Osteocyte (in vitro differentiated cells): ENCODE measurements at regions not wholly inside any gene's neighbourhood (a gene's known extent, or its start where the extent isn't known, plus 50 kb on each side); places are given as distances from the start of the nearest gene placed in this dataset.

Source experiments
- DNase-seq: peaks from one replicate; pipeline ENCODE4 v3.0.0; 2021; ENCODE audit warnings: mixed read lengths; ENCODE audit not compliant: unreplicated experiment; ENCODE audit errors: extremely low spot score
- H3K27ac Mint-ChIP-seq: one replicate; pipeline ENCODE4 v1.8.0; 2021; ENCODE audit warnings: mild to moderate bottlenecking, mixed read lengths; ENCODE audit not compliant: unreplicated experiment
- H3K27me3 Mint-ChIP-seq: one replicate; pipeline ENCODE4 v1.8.0; 2021; ENCODE audit warnings: mixed read lengths; ENCODE audit not compliant: unreplicated experiment
- H3K36me3 Mint-ChIP-seq: one replicate; pipeline ENCODE4 v1.8.0; 2021; ENCODE audit warnings: mixed read lengths; ENCODE audit not compliant: unreplicated experiment
- H3K4me1 Mint-ChIP-seq: one replicate; pipeline ENCODE4 v1.8.0; 2021; ENCODE audit warnings: mixed read lengths; ENCODE audit not compliant: unreplicated experiment
- H3K4me3 Mint-ChIP-seq: one replicate; pipeline ENCODE4 v1.8.0; 2021; ENCODE audit warnings: mild to moderate bottlenecking, moderate library complexity, mixed read lengths; ENCODE audit not compliant: unreplicated experiment
- H3K9me3 Mint-ChIP-seq: one replicate; pipeline ENCODE4 v1.8.0; 2021; ENCODE audit warnings: mixed read lengths; ENCODE audit not compliant: unreplicated experiment
- TF ChIP-seq, protein P1 (sequence below): fragments of 200-600 bp; sonication (generic); IDR thresholded peaks from 2 replicates; pipeline ENCODE4 v1.5.0; 2021; ENCODE audit warnings: antibody characterized with exemption, mild to moderate bottlenecking, moderate library complexity

DNA sequence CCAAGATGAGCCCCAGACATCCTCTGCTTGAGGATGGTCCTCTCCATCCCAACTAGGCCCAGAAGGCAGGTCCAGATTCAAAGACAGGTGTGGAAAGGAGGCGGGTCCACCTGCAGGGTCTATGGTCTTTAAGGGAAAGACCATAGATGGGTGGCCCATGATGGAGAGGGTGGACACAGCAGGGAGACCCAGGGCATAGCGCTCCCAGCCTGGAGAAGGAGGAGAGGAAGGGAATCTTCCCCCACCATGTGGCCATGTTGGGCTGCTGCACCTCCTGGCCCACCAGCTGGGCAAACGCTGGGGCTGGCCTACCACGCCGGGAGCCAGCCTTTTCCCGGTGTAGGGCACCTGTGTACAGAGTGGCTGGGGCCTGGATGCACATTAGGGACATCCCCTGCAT is 265.2 kb upstream of the TLE3 start:
- Mint-ChIP-seq H3K27ac (no peak overlapping the region), H3K36me3 (no peaks in the 10 kb centered on the region), H3K4me1 (no peaks in the 10 kb centered on the region), H3K27me3 (peaks cover 76% of the 10 kb centered on the region), H3K4me3 (no peak overlapping the region), H3K9me3 (no peaks in the 10 kb centered on the region)
- DNase-seq, result peak; percentile 79
- TF ChIP-seq, protein P1, sequence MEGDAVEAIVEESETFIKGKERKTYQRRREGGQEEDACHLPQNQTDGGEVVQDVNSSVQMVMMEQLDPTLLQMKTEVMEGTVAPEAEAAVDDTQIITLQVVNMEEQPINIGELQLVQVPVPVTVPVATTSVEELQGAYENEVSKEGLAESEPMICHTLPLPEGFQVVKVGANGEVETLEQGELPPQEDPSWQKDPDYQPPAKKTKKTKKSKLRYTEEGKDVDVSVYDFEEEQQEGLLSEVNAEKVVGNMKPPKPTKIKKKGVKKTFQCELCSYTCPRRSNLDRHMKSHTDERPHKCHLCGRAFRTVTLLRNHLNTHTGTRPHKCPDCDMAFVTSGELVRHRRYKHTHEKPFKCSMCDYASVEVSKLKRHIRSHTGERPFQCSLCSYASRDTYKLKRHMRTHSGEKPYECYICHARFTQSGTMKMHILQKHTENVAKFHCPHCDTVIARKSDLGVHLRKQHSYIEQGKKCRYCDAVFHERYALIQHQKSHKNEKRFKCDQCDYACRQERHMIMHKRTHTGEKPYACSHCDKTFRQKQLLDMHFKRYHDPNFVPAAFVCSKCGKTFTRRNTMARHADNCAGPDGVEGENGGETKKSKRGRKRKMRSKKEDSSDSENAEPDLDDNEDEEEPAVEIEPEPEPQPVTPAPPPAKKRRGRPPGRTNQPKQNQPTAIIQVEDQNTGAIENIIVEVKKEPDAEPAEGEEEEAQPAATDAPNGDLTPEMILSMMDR, result peak; percentile 64

DNA sequence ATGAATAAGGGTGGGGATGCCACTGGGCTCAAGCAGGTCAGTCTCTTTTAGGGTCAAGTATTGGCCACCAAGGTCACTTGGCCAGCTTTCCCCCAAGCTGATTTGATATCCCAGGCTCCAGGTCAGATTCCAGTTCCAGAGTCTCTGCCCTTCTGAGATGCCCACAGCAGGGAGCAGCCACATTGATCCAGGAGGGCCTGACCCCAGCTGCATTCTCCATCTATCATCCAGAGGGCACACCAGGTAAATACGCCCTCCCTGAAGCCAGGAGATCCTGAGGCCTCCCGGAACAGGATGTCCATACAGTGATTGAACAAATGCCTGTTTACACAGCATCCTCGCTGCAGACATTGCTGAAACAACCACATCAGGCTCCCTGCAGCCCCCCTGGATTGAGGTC is 264.6 kb upstream of the TLE3 start:
- no peaks in the 10 kb centered on the region for H3K9me3 Mint-ChIP-seq
- no peak overlapping the region for H3K4me3 Mint-ChIP-seq
- H3K4me1 Mint-ChIP-seq, result no peaks in the 10 kb centered on the region
- peak; percentile 59 for DNase-seq
- no peak overlapping the region for H3K27ac Mint-ChIP-seq
- peaks cover 73% of the 10 kb centered on the region for H3K27me3 Mint-ChIP-seq
- TF ChIP-seq, protein P1, result no peak
- no peaks in the 10 kb centered on the region for H3K36me3 Mint-ChIP-seq

DNA sequence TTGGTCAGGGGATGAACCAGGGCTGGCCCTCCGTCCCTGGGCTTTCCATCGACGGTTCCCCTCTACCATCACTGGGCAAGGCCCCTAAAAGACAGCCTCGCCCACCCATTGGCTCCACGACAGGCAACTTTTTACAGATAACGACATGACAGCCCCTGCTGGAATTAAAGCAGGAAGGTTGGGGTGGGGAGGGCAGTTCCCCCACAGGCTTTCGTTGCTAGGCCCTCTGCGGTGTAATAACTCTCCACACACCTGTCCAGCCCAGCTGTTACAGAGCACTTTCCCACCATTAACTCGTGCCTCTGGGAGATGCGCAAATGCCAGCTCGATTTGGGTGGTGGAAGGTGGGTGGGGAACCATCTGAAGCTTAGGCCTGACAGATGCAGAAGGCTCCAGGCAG is 264.2 kb upstream of the TLE3 start:
- no peak overlapping the region for H3K27ac Mint-ChIP-seq
- H3K4me1 Mint-ChIP-seq, result no peaks in the 10 kb centered on the region
- H3K36me3 Mint-ChIP-seq, result no peaks in the 10 kb centered on the region
- H3K27me3 Mint-ChIP-seq, result peaks cover 69% of the 10 kb centered on the region
- H3K4me3 Mint-ChIP-seq, result no peak overlapping the region
- no peaks in the 10 kb centered on the region for H3K9me3 Mint-ChIP-seq
- TF ChIP-seq, protein P1, result no peak
- peak; percentile 71 for DNase-seq

DNA sequence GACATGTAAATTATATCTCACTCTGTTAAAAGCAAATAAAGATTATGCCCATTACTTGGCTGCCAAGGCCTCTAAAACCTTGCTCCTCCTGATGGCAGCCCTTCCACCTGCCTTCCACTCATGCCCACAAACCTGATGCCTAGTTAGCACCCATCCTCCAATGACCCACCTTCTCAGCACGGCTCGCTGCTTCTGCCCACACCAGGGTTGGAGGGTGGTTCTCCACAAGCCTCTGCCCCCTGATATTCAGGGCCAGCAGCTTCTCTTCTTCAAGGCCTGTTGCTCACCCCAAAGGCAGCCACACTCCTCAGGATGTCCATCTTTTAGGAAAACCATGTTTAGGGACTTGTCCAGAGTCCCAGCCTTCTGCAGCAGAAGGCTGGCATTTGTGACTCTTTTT is 263.4 kb upstream of the TLE3 start:
- TF ChIP-seq, protein P1, result no peak
- H3K9me3 Mint-ChIP-seq, result no peaks in the 10 kb centered on the region
- H3K4me3 Mint-ChIP-seq, result no peak overlapping the region
- H3K27me3 Mint-ChIP-seq, result peaks cover 69% of the 10 kb centered on the region
- no peaks in the 10 kb centered on the region for H3K4me1 Mint-ChIP-seq
- peak; percentile 71 for DNase-seq
- no peaks in the 10 kb centered on the region for H3K36me3 Mint-ChIP-seq
- no peak overlapping the region for H3K27ac Mint-ChIP-seq

DNA sequence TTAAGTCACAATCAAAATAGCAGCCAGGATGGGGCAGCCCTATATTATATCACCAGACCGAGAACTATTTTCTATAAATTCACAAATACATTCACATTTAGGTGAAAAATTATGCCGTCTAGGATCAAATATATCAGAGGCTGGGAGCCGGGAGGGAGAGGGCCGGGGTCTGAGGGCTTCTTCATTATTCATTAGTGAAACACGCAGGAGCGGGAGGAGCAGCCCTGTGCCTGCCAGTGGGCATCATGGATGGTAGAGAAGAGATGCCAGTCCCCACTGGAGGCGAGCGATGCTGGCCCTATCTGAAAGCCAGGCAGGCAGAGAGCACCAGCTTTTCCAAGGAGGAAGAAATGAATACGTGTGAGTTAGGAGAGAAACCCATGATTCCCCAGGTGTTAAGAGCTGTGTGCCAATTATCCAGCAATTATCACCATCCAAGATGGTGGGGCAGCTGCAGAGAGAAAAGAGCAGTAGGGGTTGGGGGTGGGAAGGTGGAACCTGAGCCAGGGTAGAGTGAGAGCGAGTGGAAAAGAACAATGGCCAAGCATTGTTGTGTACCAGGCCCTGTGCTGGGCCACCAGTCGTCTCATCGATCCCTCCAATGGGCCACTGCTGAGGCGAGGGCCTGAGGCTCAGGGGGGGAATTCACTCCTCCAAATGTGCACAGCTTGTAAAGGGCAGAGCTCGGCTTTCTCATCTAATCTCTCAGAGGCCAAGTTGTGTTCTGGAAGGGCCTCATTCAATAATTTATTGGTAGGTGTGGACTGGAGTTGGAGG is 261.3 kb upstream of the TLE3 start:
- Mint-ChIP-seq H3K27ac (no peak overlapping the region), H3K4me3 (no peak overlapping the region), H3K4me1 (no peaks in the 10 kb centered on the region), H3K36me3 (no peaks in the 10 kb centered on the region), H3K27me3 (peaks cover 71% of the 10 kb centered on the region), H3K9me3 (no peaks in the 10 kb centered on the region)
- TF ChIP-seq, protein P1, result no peak
- peak; percentile 77 for DNase-seq
